SU-DHL-6 (cell line): ENCODE measurements at regions not wholly inside any gene's neighbourhood (a gene's known extent, or its start where the extent isn't known, plus 50 kb on each side); places are given as distances from the start of the nearest gene placed in this dataset.

ENCODE experiments used
- H2AFZ ChIP-seq: fragments of 200-600 bp; sonication (generic); 2 replicates; pipeline ENCODE4 v1.6.1; 2014; ENCODE audit warnings: low read depth, mild to moderate bottlenecking, moderate library complexity, mixed read lengths, antibody characterized with exemption, low read length; ENCODE audit not compliant: severe bottlenecking
- H3F3A ChIP-seq: fragments of 200-600 bp; shearing (Covaris generic); 2 replicates; pipeline ENCODE4 v1.6.0; 2016; ENCODE audit warnings: antibody characterized with exemption, mild to moderate bottlenecking; ENCODE audit not compliant: insufficient read depth
- H3K27ac ChIP-seq: fragments of 200-600 bp; sonication (generic); 2 replicates; pipeline ENCODE4 v1.5.1; 2016; ENCODE audit warnings: low read depth, mild to moderate bottlenecking, low read length, moderate library complexity, mixed read lengths
- H3K27me3 ChIP-seq: fragments of 200-600 bp; sonication (generic), shearing (Covaris generic); 2 replicates; pipeline ENCODE4 v1.6.0; 2014; ENCODE audit warnings: mild to moderate bottlenecking, low read length
- H3K36me3 ChIP-seq: fragments of 200-600 bp; sonication (generic); 2 replicates; pipeline ENCODE4 v1.6.1; 2014; ENCODE audit warnings: mild to moderate bottlenecking, low read length, mixed read lengths
- H3K4me2 ChIP-seq: fragments of 300-600, 200-600 bp; shearing (Covaris generic), sonication (generic); 2 replicates; pipeline ENCODE4 v1.6.0; 2014; ENCODE audit warnings: low read length, low read depth, mild to moderate bottlenecking; ENCODE audit not compliant: poor library complexity, severe bottlenecking
- H3K4me3 ChIP-seq: fragments of 200-600 bp; sonication (generic); 2 replicates; pipeline ENCODE4 v1.5.1; 2014; ENCODE audit warnings: antibody characterized with exemption, low read length, mild to moderate bottlenecking, mixed read lengths; ENCODE audit not compliant: insufficient read depth, poor library complexity, severe bottlenecking
- H3K79me2 ChIP-seq: fragments of 200-600 bp; sonication (generic); 2 replicates; pipeline ENCODE4 v1.6.1; 2014; ENCODE audit warnings: mild to moderate bottlenecking, low read length, moderate library complexity; ENCODE audit not compliant: insufficient read depth
- H3K9ac ChIP-seq: fragments of 200-600 bp; sonication (generic); 2 replicates; pipeline ENCODE4 v1.7.0; 2014; ENCODE audit warnings: mild to moderate bottlenecking, low read length
- H3K9me2 ChIP-seq: fragments of 200-600 bp; sonication (generic); replicated peaks from 2 replicates; pipeline ENCODE4 v1.6.1; 2014; ENCODE audit warnings: low read length; ENCODE audit not compliant: insufficient read depth
- H3K9me3 ChIP-seq: fragments of 200-600 bp; sonication (generic); 2 replicates; pipeline ENCODE4 v1.6.1; 2014; ENCODE audit warnings: low read length, mixed read lengths; ENCODE audit not compliant: insufficient read depth
- H4K20me1 ChIP-seq: fragments of 200-600 bp; sonication (generic); 2 replicates; pipeline ENCODE4 v1.6.1; 2014; ENCODE audit warnings: low read depth, mild to moderate bottlenecking, antibody characterized with exemption, low read length, moderate library complexity, mixed read lengths
- CTCF ChIP-seq: fragments of 200-600 bp; sonication (generic); IDR thresholded peaks from one replicate; pipeline ENCODE4 v1.5.1; 2017; ENCODE audit warnings: antibody characterized with exemption, mild to moderate bottlenecking, low read length, moderate library complexity; ENCODE audit not compliant: insufficient read depth, poor library complexity, severe bottlenecking
- EZH2phosphoT487 ChIP-seq: fragments of 200-600 bp; sonication (generic), shearing (Covaris generic); conservative IDR thresholded peaks from 2 replicates; pipeline ENCODE4 v1.6.1; 2018; ENCODE audit warnings: mild to moderate bottlenecking, antibody characterized with exemption, low read length, moderate library complexity, mixed read lengths

- no peaks in the 10 kb centered on the region for H3F3A ChIP-seq
- H3K9me3 ChIP-seq, result no peaks in the 10 kb centered on the region
- no peaks in the 10 kb centered on the region for H4K20me1 ChIP-seq
- H3K79me2 ChIP-seq, result no peaks in the 10 kb centered on the region
- H2AFZ ChIP-seq, result no peak overlapping the region
- H3K4me2 ChIP-seq, result no peak overlapping the region
- no peak for TF ChIP-seq CTCF
- no peak for TF ChIP-seq EZH2phosphoT487
- H3K4me3 ChIP-seq, result no peak overlapping the region
- H3K36me3 ChIP-seq, result no peaks in the 10 kb centered on the region
- H3K9me2 ChIP-seq, result no peaks in the 10 kb centered on the region
- no peaks in the 10 kb centered on the region for H3K27me3 ChIP-seq
- no peak overlapping the region for H3K27ac ChIP-seq
- no peak overlapping the region for H3K9ac ChIP-seq
These were observed 140.3 kb upstream of the SFSWAP start for GRCh38 chr12:131570596-131570995.

GRCh38 chr12:131571827-131572226 lies 139.1 kb upstream of the SFSWAP start:
- Histone ChIP-seq H3K9me3 (no peaks in the 10 kb centered on the region), H3K36me3 (no peaks in the 10 kb centered on the region), H2AFZ (no peak overlapping the region), H4K20me1 (no peaks in the 10 kb centered on the region), H3K9ac (no peak overlapping the region), H3K79me2 (no peaks in the 10 kb centered on the region), H3K27ac (no peak overlapping the region), H3K4me2 (no peak overlapping the region), H3K27me3 (no peaks in the 10 kb centered on the region), H3K9me2 (no peaks in the 10 kb centered on the region), H3F3A (no peaks in the 10 kb centered on the region), H3K4me3 (no peak overlapping the region)
- TF ChIP-seq EZH2phosphoT487 (no peak), CTCF (no peak)

GRCh38 chr12:131572626-131573025 lies 138.3 kb upstream of the SFSWAP start:
- Histone ChIP-seq H3K27ac (no peak overlapping the region), H2AFZ (no peak overlapping the region), H3K9ac (no peak overlapping the region), H3K79me2 (no peaks in the 10 kb centered on the region), H3K9me3 (no peaks in the 10 kb centered on the region), H3K9me2 (no peaks in the 10 kb centered on the region), H3K27me3 (no peaks in the 10 kb centered on the region), H3K36me3 (no peaks in the 10 kb centered on the region), H3K4me2 (no peak overlapping the region), H3F3A (no peaks in the 10 kb centered on the region), H4K20me1 (no peaks in the 10 kb centered on the region), H3K4me3 (no peak overlapping the region)
- TF ChIP-seq EZH2phosphoT487, result no peak
- no peak for TF ChIP-seq CTCF
